ENCODE measurements at regions not wholly inside any gene's neighbourhood (a gene's known extent, or its start where the extent isn't known, plus 50 kb on each side); places are given as distances from the start of the nearest gene placed in this dataset.

DNA sequence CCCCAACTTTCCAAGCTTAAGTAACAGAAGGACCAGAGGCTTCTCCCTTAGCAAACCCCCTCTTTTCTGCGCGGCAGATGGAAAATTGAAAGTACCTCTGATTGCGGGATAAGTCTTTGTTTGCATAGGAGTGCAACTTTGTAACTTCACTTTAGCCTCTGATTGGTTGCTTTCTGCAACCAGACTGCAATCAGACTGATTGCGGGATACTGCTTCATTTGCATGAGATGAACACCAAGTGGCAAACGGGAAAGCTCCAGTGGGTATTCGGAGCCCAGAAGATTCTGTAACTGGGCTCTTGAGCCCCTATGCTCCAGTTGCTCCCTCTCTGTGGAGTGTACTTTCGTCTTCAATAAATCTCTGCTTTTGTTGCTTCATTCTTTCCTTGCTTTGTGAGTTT lies 260.6 kb downstream of the BAMBI start:
- Histone ChIP-seq H3K9me3 (ENCODE audit: control insufficient read depth, low read depth, low read length) (no peaks in the 10 kb centered on the region), H3K4me1 (ENCODE audit: control insufficient read depth, extremely low read depth, insufficient read depth, low read length) (no peaks in the 10 kb centered on the region), H3K4me3 (ENCODE audit: control insufficient read depth in 2 of 3, extremely low read depth in 1 of 3, insufficient read depth in 2 of 3, low read depth in 1 of 3, low read length in 3 of 3) (no peak overlapping the region), H3K79me2 (ENCODE audit: control insufficient read depth, insufficient read depth, low read length) (no peaks in the 10 kb centered on the region), H4K20me1 (ENCODE audit: control insufficient read depth, extremely low read depth, insufficient read depth, low read length) (no peaks in the 10 kb centered on the region), H3K27ac (ENCODE audit: control insufficient read depth, insufficient read depth, low read length) (no peak overlapping the region), H3K9me1 (ENCODE audit: control insufficient read depth, extremely low read depth, insufficient read depth, low read length) (no peaks in the 10 kb centered on the region), H3K36me3 (ENCODE audit: control insufficient read depth in 2 of 2, extremely low read depth in 1 of 2, insufficient read depth in 2 of 2, low read length in 2 of 2) (no peaks in the 10 kb centered on the region), H3K9ac (ENCODE audit: control insufficient read depth, extremely low read depth, insufficient read depth, low read length) (no peak overlapping the region), H3K27me3 (ENCODE audit: control insufficient read depth, extremely low read depth, insufficient read depth, low read length) (peaks cover 3% of the 10 kb centered on the region), H3K4me2 (ENCODE audit: control insufficient read depth, extremely low read depth, insufficient read depth, low read depth, low read length) (no peak overlapping the region), H2AFZ (ENCODE audit: control insufficient read depth, low read length) (no peak overlapping the region)
- FAIRE-seq (no peak), DNase-seq (ENCODE audit: low read depth, low spot score) (no peak)
- dilution Hi-C loops (cut with MboI; ENCODE audit: extremely low pct_ligation_motif_present, low sequenced_read_pairs) = no loop called here
- no peak for TF ChIP-seq EZH2 (IDR thresholded peaks at IDR 0.05; ENCODE audit: low read length)
- TF ChIP-seq, protein P1, sequence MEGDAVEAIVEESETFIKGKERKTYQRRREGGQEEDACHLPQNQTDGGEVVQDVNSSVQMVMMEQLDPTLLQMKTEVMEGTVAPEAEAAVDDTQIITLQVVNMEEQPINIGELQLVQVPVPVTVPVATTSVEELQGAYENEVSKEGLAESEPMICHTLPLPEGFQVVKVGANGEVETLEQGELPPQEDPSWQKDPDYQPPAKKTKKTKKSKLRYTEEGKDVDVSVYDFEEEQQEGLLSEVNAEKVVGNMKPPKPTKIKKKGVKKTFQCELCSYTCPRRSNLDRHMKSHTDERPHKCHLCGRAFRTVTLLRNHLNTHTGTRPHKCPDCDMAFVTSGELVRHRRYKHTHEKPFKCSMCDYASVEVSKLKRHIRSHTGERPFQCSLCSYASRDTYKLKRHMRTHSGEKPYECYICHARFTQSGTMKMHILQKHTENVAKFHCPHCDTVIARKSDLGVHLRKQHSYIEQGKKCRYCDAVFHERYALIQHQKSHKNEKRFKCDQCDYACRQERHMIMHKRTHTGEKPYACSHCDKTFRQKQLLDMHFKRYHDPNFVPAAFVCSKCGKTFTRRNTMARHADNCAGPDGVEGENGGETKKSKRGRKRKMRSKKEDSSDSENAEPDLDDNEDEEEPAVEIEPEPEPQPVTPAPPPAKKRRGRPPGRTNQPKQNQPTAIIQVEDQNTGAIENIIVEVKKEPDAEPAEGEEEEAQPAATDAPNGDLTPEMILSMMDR (optimal IDR thresholded peaks at IDR 0.05 in 1 of 3, IDR thresholded peaks at IDR 0.05 in 1 of 3, conservative IDR thresholded peaks at IDR 0.05 in 1 of 3; ENCODE audit: extremely low read depth in 1 of 3, insufficient read depth in 2 of 3, low read length in 3 of 3) = no peak

DNA sequence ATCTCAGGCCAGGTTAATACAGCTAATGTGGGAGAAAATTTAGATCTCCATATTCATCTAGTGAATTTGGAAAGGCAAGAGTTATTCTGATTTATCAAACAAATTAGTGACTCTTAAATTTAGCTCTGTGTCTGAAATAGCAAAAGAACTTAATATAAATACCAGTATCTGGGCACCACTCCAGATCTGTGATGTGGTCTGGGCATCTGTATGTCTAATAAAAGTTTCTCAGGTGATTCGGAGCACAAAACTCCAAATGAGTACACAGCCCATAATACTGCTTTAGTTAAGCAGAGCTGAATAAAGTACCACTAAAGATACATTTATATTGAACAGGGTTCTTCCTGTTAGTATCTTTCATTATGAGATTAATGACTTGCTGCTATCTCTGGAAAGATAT lies 261.4 kb downstream of the BAMBI start:
- dilution Hi-C loops (cut with MboI; ENCODE audit: extremely low pct_ligation_motif_present, low sequenced_read_pairs) = no loop called here
- Histone ChIP-seq H3K9me1 (ENCODE audit: control insufficient read depth, extremely low read depth, insufficient read depth, low read length) (no peaks in the 10 kb centered on the region), H3K79me2 (ENCODE audit: control insufficient read depth, insufficient read depth, low read length) (no peaks in the 10 kb centered on the region), H4K20me1 (ENCODE audit: control insufficient read depth, extremely low read depth, insufficient read depth, low read length) (no peaks in the 10 kb centered on the region), H3K4me1 (ENCODE audit: control insufficient read depth, extremely low read depth, insufficient read depth, low read length) (no peaks in the 10 kb centered on the region), H3K9ac (ENCODE audit: control insufficient read depth, extremely low read depth, insufficient read depth, low read length) (no peak overlapping the region), H3K4me3 (ENCODE audit: control insufficient read depth in 2 of 3, extremely low read depth in 1 of 3, insufficient read depth in 2 of 3, low read depth in 1 of 3, low read length in 3 of 3) (no peak overlapping the region), H2AFZ (ENCODE audit: control insufficient read depth, low read length) (no peak overlapping the region), H3K27me3 (ENCODE audit: control insufficient read depth, extremely low read depth, insufficient read depth, low read length) (peaks cover 3% of the 10 kb centered on the region), H3K27ac (ENCODE audit: control insufficient read depth, insufficient read depth, low read length) (no peak overlapping the region), H3K9me3 (ENCODE audit: control insufficient read depth, low read depth, low read length) (no peaks in the 10 kb centered on the region), H3K36me3 (ENCODE audit: control insufficient read depth in 2 of 2, extremely low read depth in 1 of 2, insufficient read depth in 2 of 2, low read length in 2 of 2) (no peaks in the 10 kb centered on the region), H3K4me2 (ENCODE audit: control insufficient read depth, extremely low read depth, insufficient read depth, low read depth, low read length) (no peak overlapping the region)
- FAIRE-seq (no peak), DNase-seq (ENCODE audit: low read depth, low spot score) (no peak)
- no peak for TF ChIP-seq EZH2 (IDR thresholded peaks at IDR 0.05; ENCODE audit: low read length)
- TF ChIP-seq, protein P1 (optimal IDR thresholded peaks at IDR 0.05 in 1 of 3, IDR thresholded peaks at IDR 0.05 in 1 of 3, conservative IDR thresholded peaks at IDR 0.05 in 1 of 3; ENCODE audit: extremely low read depth in 1 of 3, insufficient read depth in 2 of 3, low read length in 3 of 3) = no peak
